Stimulated activated CD4-positive, alpha-beta T cell treated with anti-CD3 and anti-CD28 coated beads, Interleukin-1b, Interleukin-23, amount 100 ng/mL, for 4 hours (primary cell): ENCODE measurements at regions not wholly inside any gene's neighbourhood (a gene's known extent, or its start where the extent isn't known, plus 50 kb on each side); places are given as distances from the start of the nearest gene placed in this dataset.
"Not testable (repeated sequence)": the region's sequence is repeated elsewhere in the genome, so short reads cannot be mapped to it uniquely, and the experiment has no call there.

ENCODE experiments used
- DNase-seq, 2 donors: peaks; one replicate each; pipeline ENCODE4 v3.0.0-alpha.2; 2020; ENCODE audit warnings: low read depth in 2 of 2

DNA sequence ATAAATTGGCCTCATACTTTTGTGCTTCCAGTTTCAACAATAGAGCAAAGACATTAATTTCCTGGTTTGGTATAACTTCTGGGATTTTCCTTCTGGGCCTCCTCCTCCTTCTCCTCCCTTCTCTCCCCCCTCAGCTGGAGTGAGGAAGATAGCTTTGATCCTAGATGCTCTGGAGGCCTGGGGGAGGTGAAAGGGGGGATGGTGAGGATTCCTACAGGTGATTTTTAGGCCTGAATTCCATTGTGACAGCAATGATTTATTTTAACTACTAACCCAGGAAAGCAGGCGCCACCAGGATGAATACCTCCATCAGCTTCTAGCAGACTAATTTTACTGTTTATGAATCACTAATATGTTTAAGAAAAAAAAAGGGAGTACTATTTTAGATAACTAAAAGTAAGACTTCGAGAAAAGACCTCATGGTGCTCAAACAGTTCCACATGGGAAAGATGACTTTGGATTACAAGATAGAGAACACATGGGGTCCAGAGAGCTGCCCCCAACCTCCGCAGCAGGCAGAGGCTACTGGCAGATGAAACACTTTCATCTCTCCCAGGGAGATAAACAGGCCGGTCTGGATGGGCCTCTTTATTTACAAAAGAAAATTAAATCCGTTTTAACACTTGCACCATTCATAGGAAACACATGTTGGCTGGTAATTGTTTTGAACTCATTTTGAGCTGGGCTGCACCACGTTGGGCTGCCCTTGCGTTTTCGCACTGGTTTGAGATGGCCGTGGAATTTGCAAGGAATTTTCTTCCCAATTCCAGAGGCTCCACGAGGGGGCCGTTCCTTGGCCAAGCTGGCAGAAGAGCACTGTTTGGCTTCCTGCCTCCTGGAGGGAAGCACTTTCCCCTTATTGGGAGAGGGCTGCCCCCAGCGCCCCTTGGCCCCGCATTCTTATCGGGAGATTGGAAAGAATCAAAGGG lies 125.1 kb upstream of the STX18 start:
- DNase-seq, result no peak

DNA sequence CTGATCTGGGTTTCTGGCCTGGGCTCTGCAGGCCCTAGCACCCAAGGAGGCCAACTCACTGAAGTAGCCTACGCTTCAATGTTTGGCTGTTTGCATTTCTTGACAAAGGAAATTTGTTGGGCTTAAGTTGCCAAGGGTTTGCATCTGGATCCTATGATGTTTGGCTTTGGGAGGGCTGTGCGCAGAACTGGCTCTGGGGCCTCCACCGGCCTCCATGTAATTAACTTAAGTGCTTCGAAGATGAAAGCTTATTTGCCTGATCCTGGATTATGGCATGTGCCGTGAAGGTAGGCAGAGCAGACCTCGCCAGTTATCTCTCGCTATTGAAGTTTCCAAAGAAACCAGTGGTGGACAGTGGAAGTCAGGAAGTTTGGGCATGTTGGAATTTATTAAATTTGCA lies 124.3 kb upstream of the STX18 start:
- no peak for DNase-seq

DNA sequence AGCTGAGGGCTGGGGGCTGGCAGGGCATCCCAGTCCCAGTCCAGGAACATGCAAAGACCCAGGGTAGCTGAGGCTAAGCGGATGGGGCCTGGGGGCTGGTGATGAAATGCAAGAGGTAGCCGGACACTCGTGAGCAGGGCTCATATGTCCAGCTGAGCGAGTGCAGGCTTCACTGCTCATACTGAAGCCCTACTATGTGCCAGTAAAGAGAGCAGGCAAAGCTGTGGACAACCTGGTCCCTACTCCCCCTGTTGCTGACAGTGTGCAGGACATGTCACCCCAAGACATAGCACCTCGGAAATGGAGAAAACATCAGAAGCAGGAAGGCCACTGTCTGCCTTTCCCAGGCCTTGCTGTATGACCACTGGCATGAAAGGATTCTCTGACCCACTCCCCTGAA lies 122.4 kb upstream of the STX18 start:
- DNase-seq, result no peak

DNA sequence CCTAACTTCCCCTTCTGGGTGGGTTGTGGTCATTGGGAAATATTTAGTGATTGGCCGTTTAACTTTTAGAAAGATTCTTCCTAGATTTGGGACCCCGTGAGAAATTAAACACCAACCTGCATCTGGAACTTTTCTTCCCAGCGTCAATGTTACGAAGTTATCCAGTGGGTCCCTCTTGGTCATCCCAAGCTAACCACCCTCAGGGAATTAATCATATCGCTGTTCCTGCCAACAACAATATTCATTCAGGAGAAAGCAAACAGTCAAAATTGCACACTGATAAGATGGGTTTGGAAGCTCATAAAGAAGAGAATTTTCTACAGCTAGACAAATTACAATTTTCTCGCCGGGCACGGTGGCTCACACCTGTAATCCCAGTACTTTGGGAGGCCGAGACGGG lies 121.2 kb upstream of the STX18 start:
- no peak for DNase-seq

DNA sequence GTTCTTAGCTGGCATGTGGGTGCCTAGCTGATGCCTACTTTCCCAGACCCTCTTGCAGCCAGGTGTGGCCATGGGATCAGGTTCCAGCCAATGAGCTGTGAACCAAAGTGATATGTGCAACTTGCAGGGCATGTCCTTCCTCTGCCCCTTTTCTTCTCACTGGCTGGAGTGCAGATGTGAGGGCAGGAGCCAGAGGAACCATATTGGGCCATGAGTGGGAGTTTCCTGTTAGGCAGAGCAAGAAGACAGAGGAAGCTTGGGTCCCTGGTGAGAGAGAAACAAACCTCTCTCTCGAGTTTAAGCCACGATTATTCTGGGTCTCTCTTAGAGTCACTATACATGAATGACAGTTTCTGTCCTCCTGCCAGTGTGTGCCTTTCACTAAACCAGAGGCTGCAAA lies 120.4 kb upstream of the STX18 start:
- no peak for DNase-seq

DNA sequence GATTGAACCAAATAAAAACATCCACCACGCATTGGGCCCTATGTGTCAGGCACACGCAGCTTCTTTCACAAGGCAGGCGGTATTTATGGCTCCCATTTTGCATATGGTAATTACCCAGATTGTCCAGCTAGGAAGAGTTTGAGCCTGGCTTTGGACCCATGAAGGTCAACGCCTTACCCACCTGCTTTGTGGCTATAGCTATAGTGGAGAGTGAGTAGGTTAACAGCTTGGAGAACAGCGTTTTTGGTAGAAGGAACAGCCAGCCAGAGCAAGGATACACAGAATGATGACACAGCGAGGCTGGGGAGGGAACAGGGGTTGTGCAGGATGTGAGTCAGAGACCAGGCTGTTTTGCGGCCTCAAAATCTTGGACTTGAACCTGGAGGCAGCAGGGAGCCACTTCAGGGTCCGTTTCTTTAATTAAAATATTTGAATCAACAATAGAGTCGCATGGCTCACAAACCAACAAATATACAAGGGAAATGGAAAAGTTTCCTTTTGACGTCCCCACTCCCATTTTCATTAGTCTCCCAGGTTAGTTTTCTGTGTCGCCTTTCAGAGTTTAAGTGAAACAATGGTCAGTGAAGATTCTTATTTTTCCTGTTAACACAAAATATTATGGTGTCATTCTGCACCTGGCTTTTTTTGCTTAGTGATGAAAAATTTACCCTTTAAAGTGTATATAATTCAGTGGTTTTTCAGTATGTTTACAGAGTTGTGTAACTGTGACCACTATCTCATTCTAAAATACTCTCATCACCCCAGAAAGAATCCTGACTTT lies 118.2 kb upstream of the STX18 start:
- DNase-seq, result no peak

DNA sequence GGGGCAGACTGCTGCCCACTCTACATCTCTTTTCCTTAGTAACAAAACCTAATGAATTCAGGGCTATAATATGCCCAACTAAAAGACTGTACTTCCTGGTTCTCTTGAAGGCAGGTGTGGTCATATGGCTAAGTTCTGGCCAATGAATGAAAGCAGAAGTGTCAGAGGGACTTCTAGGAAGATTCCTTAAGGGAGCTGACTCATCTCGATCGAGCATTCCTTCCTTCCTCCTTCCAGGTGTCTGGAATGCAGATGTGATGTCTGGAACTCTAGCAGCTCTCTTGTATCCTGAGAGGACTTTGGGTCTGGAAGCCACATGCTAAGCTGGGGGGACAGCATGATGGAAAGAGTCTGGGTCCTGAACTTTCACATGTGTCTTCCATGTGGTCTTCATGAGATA lies 116.2 kb upstream of the STX18 start:
- DNase-seq, result no peak

DNA sequence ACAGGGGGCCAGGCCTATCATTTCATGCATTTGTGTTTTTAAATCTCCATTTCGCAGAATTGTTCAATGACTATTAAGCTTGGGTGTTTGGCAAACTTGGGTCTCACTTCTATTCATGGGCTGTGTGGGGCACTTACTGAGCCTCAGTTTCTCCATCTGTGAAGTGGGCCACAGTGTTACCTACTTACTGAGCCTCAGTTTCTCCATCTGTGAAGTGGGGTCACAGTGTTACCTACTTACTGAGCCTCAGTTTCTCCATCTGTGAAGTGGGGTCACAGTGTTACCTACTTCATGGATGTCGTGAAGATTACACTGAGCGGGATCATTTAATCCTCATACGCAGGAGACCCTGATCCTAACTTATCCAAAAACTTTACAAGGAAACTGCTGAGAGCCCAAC lies 115.1 kb upstream of the STX18 start:
- DNase-seq, result no peak

DNA sequence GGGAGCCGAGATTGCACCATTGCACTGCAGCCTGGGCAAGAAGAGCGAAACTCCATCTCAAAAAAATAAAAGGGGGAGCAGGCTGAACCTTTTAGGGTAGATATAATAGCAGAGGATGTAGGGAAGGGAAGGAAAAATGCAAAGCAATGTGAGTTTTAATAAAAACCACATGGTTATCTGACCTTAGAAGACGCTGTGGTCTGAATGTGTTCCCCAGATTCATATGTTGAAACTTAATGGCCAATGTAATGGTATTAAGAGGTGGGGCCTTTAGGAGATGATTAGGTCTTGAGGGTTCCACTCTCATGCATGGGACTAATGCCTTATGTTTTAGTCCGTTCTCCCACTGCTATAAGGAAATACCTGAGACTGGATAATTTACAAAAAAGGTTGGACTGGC lies 114.1 kb upstream of the STX18 start:
- DNase-seq, result no peak

DNA sequence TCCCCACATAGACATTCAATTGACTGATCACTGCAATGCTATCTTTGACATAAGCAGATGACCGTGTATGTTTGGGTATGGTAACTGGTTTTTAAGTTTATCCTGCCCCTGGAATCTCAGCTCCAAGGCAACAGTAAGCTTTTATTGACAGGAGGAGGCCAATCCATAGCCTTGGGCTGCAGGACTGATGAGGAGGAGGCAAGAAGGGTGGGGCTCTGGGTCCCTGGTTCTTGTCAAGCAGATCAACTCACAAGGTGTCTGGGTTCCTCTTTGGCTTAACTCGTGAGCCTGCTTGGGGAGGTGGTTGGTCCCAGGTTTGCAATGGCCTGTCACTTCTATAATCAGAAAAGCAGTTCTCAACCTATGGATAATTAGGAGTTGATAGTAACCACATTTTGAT lies 113.2 kb upstream of the STX18 start:
- DNase-seq, result no peak

DNA sequence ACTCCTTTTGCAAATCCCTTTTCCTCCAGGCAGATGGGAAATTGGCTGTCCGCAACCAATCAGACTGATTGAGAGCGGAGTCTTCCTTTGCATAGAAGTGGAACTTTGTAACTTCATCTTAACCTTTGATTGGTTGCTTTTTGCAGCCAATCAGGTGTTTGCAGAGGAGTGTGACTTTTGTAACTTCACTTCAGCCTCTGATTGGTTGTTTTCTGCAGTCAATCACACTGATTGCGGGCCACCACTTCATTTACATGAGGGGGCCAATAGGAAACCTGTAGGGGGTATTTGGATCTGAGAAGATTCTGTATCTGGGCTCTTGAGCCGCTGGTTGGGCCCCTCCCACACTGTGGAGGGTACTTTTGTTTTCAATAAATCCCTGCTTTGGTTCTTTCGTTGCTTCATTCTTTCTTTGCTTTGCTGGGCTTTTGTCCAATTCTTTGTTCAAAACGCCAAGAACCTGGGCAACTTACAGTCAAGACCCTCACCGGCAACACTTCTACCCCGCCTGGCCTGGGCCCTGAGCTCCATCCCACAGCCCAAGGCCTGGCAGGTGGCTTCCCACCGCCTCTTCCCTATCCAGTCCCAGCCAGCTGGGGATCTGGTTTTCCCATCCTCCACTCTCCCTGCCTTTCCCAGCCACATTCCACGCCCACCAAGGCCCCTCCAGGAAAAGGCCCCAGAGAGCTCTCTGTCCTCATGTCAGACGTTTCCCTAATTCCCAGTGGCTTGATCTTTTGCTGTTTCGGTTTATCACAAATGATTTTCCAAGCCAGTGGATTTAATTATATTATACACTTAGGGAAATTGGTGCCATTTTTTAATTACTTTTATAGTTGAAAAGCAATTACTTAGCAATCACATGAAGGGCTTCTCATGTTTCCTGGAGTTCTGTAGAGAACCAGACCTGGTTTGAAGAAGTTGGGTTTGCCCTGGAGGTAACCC lies 110.2 kb upstream of the STX18 start:
- DNase-seq, result no peak

DNA sequence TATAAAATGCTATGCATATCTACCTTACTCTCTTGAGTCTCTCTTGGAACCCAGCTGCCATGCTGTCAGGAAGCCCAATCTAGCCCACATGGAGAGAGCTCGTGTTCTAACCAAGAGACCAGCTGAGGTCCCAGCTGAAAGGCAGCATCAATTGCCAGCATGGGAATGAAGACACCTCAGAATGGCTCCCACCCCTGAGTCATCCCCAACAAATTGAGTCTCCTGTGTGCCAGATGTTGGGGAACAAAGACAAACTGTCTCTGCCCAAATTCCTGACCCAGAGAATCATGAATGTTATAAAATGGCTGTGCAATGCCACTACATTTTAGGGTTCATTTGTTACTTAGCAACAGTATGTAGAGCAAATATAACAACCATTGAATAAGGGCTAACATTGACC lies 105.2 kb upstream of the STX18 start:
- no peak for DNase-seq

DNA sequence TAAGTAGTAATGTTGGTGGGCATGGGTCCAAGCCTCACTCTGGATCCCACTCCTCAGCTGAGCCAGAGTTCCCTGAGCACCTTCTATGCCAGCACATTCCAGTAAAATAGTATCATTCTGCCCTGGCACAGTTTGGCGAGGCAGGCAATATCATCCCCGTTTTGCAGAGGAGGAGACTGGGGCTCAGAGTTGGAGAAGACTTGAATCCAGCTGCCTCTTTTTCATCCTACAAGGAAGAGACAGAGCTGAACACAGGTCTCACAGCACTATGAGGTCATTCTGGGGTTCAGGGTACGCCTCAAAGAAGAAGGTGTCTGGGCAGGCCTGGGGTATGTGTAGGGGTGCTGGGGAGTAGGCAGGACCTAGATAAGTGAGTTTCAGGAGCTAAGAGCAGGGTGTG lies 103.9 kb upstream of the STX18 start:
- no peak for DNase-seq

DNA sequence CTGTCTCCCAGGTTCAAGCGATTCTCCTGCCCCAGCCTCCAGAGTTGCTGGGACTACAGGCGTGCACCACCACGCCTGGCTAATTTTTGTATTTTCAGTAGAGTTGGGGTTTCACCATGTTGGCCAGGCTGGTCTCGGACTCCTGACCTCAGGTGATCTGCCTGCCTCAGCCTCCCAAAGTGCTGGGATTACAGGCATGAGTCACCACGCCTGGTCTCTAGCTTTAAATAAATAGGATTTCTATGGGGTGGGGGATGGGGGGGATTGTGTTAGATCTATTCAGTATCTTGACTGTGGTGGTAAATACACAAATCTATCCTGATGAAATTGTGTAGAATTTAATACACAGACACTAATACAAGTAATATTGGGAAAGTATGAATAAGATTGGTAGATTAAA lies 102.4 kb upstream of the STX18 start:
- not testable (repeated sequence) for DNase-seq

DNA sequence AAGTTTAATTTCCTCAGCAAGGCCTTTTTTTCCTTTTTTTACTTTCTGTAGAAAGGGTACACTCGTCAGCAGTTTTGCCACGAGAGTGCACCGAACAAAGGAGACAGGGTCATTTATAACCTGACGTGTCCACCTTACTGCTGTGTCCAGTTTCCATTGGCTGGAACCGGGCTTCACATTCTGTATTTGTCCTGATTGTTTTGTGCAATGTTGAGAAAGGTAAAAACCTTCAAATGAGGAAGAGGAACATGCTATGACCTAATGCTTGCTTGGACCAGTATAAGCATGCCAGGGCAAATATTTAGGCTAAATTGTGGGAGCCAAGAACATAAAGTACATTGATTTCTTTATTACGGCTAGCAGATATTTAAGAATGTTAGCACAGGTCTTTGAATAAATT lies 101.9 kb upstream of the STX18 start:
- not testable (repeated sequence) for DNase-seq

DNA sequence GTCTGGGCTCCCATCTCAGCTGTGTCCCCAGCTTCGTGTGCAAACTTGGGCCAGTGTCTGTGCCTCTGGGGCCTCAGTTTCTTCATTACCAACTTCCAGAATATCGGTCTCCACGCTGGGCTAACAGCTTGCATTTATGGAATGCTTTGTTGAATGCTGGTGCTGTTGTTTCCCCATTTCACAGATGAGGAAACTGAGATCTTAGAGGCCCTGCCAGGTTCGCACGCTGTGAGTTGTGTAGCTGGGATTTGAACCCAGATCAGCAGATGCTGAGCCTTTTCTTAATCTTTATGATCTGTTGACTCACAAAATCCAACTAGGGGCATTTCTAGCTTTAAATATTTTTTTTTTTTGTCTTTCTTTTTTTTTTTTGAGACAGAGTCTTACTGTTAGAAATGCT lies 101.5 kb upstream of the STX18 start:
- no peak for DNase-seq

DNA sequence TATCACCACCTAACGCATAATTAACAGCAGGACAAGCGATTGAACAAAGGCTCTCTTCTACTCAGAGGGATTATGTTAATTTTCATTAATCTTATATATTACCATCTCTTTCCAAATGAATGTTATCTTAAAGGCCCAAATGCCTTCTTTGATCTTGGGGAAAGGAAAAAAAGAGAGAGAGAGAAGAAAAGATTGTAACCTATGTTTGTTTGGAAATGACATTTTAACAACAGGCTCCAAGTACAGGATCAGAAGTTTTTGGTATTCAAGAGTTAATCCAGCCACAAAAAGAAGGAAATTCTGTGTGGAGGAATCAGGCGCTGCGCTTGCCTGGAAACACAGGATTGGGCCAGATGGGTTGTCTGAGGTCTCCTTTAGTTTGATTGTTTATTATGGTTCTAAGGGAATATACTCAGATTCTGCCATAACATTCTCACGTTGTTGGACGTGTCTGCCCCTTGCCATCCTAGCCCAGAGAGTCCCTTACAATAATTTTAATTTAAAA lies 100.7 kb upstream of the STX18 start:
- DNase-seq, result no peak

DNA sequence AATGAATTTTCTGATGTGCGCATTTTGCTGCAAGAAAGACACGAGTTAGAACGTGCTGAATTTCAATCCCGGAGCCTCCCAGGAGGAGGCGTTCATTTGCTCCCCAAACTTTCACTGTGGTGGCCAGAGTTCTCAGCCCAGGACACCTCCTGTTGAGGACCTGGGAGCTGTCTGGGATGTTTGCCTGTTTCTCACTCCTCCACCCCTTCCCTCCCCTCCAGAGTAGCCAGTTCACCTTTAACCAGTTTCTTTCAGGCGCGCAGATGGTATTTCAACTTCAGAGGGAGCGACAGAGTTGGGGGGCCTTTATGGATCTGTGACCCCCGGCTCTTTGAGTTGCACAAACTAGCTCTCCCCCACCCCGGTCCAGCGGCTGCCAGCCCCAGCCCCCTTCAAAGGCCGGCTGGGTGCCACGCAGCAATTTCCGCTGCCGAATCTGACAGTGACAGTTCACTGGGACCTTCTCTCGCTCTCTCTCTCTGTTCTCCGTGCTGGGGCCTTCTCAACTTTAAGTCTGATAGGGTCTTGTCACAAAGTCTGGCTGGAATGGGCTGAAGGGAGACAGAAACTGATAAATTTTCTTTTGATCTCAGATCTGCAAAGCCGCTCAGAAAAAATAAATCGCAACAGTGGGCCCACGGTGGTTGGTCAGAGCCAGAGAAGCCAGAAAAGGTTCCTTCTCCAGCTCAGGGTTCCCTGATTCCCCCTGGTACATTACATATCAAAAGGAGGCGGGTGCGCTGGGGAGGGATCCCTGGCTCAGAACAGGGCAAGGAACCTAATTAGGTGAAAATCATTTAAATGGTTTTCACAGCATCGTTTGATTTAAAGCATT lies 100.0 kb upstream of the STX18 start:
- DNase-seq, result no peak

DNA sequence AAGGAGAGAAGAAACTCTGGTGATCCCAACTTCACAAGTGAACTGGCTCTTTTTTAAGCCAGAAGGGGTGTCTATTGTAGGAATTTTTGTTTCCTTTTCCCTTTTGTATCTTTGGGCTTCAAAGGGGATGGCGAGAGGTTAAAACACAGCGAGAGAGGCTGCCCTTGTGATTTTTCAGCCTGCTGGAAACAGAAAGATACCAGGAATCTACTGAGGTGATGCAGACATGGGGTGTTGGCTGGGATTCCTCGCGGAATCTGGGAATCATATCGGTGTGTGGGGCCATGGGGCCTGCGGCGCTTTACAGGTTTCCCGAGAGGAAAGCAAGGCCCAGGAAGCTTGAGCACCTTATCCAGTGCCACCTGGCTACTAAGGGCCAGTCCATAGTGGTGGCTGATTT lies 99.4 kb upstream of the STX18 start:
- DNase-seq, result no peak

DNA sequence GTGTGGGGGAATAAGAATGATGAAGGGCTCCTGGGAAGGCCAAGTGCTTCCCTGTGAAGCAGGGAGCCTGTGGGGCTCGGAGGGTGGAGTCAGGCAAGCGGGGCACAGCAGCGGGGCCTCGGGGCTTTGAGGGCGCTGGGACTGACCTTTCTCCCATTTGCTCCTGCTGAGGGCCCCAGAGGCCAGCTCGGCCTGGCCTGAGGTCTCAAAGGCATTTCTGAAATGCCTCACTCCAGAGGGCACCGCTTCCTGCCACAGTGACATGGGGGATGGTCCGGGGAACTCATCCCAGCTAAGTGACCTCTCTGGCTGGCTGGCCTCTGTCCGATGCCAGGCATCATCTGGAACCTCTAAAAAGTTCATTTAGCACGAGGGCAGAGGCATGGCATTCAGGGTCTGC lies 98.8 kb upstream of the STX18 start:
- no peak for DNase-seq

DNA sequence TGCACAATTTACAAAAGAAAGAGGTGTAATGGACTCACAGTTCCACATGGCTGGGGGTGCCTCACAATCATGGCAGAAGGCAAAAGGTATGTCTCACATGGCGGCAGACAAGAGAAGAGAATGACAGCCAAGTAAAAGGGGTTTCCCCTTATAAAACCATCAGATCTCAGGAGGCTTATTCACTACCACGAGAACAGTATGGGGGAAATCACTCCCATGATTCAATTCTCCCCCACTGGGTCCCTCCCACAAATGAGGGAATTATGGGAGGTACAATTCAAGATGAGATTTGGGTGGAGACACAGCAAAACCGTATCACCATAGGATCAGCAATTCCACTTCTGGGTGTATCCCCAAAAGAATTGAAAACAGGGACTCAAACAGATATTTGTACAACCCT lies 97.5 kb upstream of the STX18 start:
- no peak for DNase-seq
